ENCODE measurements at regions not wholly inside any gene's neighbourhood (a gene's known extent, or its start where the extent isn't known, plus 50 kb on each side); places are given as distances from the start of the nearest gene placed in this dataset.

GRCh38 chr2:192983173-192983572 is 788.4 kb upstream of the TMEFF2 start:
- no peak for DNase-seq (ENCODE audit: low read depth in 1 of 2, low spot score in 2 of 2)
- Histone ChIP-seq H3K18ac (ENCODE audit: extremely low read depth, low read length) (no peak overlapping the region), H3K36me3 (ENCODE audit: control insufficient read depth in 2 of 4, insufficient read depth in 4 of 4, low read length in 3 of 4) (no peaks in the 10 kb centered on the region), H3K56ac (replicated peaks; ENCODE audit: insufficient read length, low read depth, low read length) (no peak overlapping the region), H2BK15ac (ENCODE audit: low read length) (no peak overlapping the region), H3K23ac (ENCODE audit: insufficient read length) (no peak overlapping the region), H2BK5ac (ENCODE audit: low read depth, low read length) (no peak overlapping the region), H3K79me1 (ENCODE audit: low read depth, low read length) (no peaks in the 10 kb centered on the region), H3K9me3 (ENCODE audit: insufficient read depth in 2 of 2, low read depth in 1 of 2, low read length in 1 of 2) (no peaks in the 10 kb centered on the region), H3K27me3 (replicated peaks in 1 of 4; ENCODE audit: control insufficient read depth in 3 of 4, extremely low read depth in 1 of 4, insufficient read depth in 3 of 4, low read length in 3 of 4) (no peaks in the 10 kb centered on the region), H3K4me3 (ENCODE audit: extremely low read depth in 1 of 4, insufficient read depth in 2 of 4, low read depth in 3 of 4, low read length in 4 of 4) (no peak overlapping the region), H3K4me2 (ENCODE audit: insufficient read depth in 1 of 2, low read depth in 2 of 2, low read length in 2 of 2) (no peak overlapping the region), H4K91ac (replicated peaks; ENCODE audit: insufficient read length, low read length) (no peak overlapping the region), H4K5ac (ENCODE audit: insufficient read length, low read depth, low read length) (no peak overlapping the region), H2AK5ac (ENCODE audit: low read depth, low read length) (no peak overlapping the region), H4K8ac (ENCODE audit: extremely low read depth, insufficient read depth, low read length) (no peak overlapping the region), H2AFZ (ENCODE audit: low read length) (no peak overlapping the region), H3K79me2 (ENCODE audit: control insufficient read depth in 1 of 2, insufficient read depth in 2 of 2, low read length in 2 of 2) (no peaks in the 10 kb centered on the region), H3K23me2 (ENCODE audit: low read depth, low read length) (no peaks in the 10 kb centered on the region; the same call in 1 of the 2 replicates), H4K20me1 (replicated peaks in 1 of 2; ENCODE audit: control insufficient read depth in 1 of 2, insufficient read depth in 2 of 2, low read length in 2 of 2) (no peaks in the 10 kb centered on the region), H3K14ac (ENCODE audit: insufficient read length) (no peak overlapping the region), H3K9ac (replicated peaks in 1 of 4; ENCODE audit: extremely low read depth in 1 of 4, low read depth in 3 of 4, low read length in 3 of 4) (no peak overlapping the region), H2BK120ac (replicated peaks; ENCODE audit: low read depth, low read length) (no peak overlapping the region), H3K4me1 (replicated peaks in 1 of 4; ENCODE audit: control insufficient read depth in 3 of 4, insufficient read depth in 4 of 4, low read length in 3 of 4) (no peaks in the 10 kb centered on the region), H2BK12ac (ENCODE audit: low read depth, low read length) (no peak overlapping the region), H2BK20ac (ENCODE audit: low read length) (no peak overlapping the region), H3K27ac (ENCODE audit: low read depth, low read length) (no peak overlapping the region), H3K4ac (replicated peaks; ENCODE audit: insufficient read length, low read depth, low read length) (no peak overlapping the region)
- ChIA-PET POLR2A (ENCODE audit: partially characterized antibody) (no interaction called here), CTCF (ENCODE audit: partially characterized antibody) (interaction anchor here (0.7 kb wide), 1 partner anchor 72 kb away, joined by 3 read pairs; no protein-coding TSS in a partner anchor)
- TF ChIP-seq CBX8 (IDR thresholded peaks at IDR 0.05; ENCODE audit: borderline replicate concordance, low read depth, low read length), result no peak
- TF ChIP-seq RBBP5 (IDR thresholded peaks at IDR 0.05; ENCODE audit: borderline replicate concordance, low read depth, low read length), result no peak
- no peak for TF ChIP-seq POLR2AphosphoS5 (IDR thresholded peaks at IDR 0.05; ENCODE audit: low read depth, low read length)
- no peak for TF ChIP-seq MAX (IDR thresholded peaks at IDR 0.05)
- no peak for TF ChIP-seq POU5F1 (IDR thresholded peaks at IDR 0.05; ENCODE audit: low read depth, low read length)
- TF ChIP-seq GABPA (IDR thresholded peaks at IDR 0.05; ENCODE audit: borderline replicate concordance, insufficient read depth, low read length), result no peak
- no peak for TF ChIP-seq HDAC6 (IDR thresholded peaks at IDR 0.05; ENCODE audit: low read depth, low read length)
- TF ChIP-seq MAFK (IDR thresholded peaks at IDR 0.05; ENCODE audit: low read depth, low read length), result no peak
- no peak for TF ChIP-seq E2F6 (IDR thresholded peaks at IDR 0.05)
- TF ChIP-seq TAF1 (IDR thresholded peaks at IDR 0.05; ENCODE audit: low read depth, low read length), result no peak
- TF ChIP-seq BCL11A (IDR thresholded peaks at IDR 0.05; ENCODE audit: low read depth in 2 of 2, low read length in 2 of 2), result no peak
- TF ChIP-seq TAF7 (optimal IDR thresholded peaks at IDR 0.05; ENCODE audit: borderline replicate concordance, low read depth, low read length), result no peak
- no peak for TF ChIP-seq SIRT6 (IDR thresholded peaks at IDR 0.05; ENCODE audit: low read length)
- no peak for FAIRE-seq
